ENCODE measurements at regions not wholly inside any gene's neighbourhood (a gene's known extent, or its start where the extent isn't known, plus 50 kb on each side); places are given as distances from the start of the nearest gene placed in this dataset.

GRCh38 chr9:107972346-107972745, 482.8 kb upstream of the KLF4 start:
- Mint-ChIP-seq H3K36me3 (ENCODE audit: low read depth, unreplicated experiment) (no peaks in the 10 kb centered on the region), H3K27me3 (ENCODE audit: low read depth, unreplicated experiment) (peaks cover 39% of the 10 kb centered on the region), H3K9me3 (ENCODE audit: unreplicated experiment) (no peaks in the 10 kb centered on the region), H3K4me3 (ENCODE audit: unreplicated experiment) (no peak overlapping the region), H3K4me1 (ENCODE audit: low read depth, unreplicated experiment) (no peaks in the 10 kb centered on the region), H3K27ac (ENCODE audit: unreplicated experiment) (no peak overlapping the region)
- no peak overlapping the region for H2AFZ ChIP-seq (ENCODE audit: low read depth, low read length)
- H4K20me1 ChIP-seq (ENCODE audit: insufficient read depth, low read length), result no peaks in the 10 kb centered on the region
- no peak for TF ChIP-seq EZH2 (IDR thresholded peaks at IDR 0.05; ENCODE audit: insufficient read depth, low read length)
- TF ChIP-seq CTCF (IDR thresholded peaks at IDR 0.05; ENCODE audit: insufficient read depth, low read depth, low read length), result no peak
- no peak overlapping the region for H3K27ac ChIP-seq (ENCODE audit: low read depth, low read length)
- no peak overlapping the region for H3K9ac ChIP-seq (ENCODE audit: low read length)
- H3K4me3 ChIP-seq (ENCODE audit: insufficient read depth, low read depth, low read length), result no peak overlapping the region
- H3K4me2 ChIP-seq (ENCODE audit: low read length), result no peak overlapping the region
- FAIRE-seq (no peak), DNase-seq (ENCODE audit: low read depth) (no peak)
- no peaks in the 10 kb centered on the region for H3K36me3 ChIP-seq (ENCODE audit: insufficient read depth, low read length)
- no peaks in the 10 kb centered on the region for H3K27me3 ChIP-seq (ENCODE audit: insufficient read depth, low read length)
- no peaks in the 10 kb centered on the region for H3K9me3 ChIP-seq (ENCODE audit: insufficient read depth, low read depth, low read length)
- H3K4me1 ChIP-seq (ENCODE audit: insufficient read depth, low read length), result no peaks in the 10 kb centered on the region
- no peaks in the 10 kb centered on the region for H3K79me2 ChIP-seq (ENCODE audit: insufficient read depth, low read length)

- H3K79me2 ChIP-seq (ENCODE audit: insufficient read depth, low read length), result no peaks in the 10 kb centered on the region
- no peak overlapping the region for H3K4me3 ChIP-seq (ENCODE audit: insufficient read depth, low read depth, low read length)
- no peaks in the 10 kb centered on the region for H3K36me3 ChIP-seq (ENCODE audit: insufficient read depth, low read length)
- no peak overlapping the region for H2AFZ ChIP-seq (ENCODE audit: low read depth, low read length)
- no peaks in the 10 kb centered on the region for H3K27me3 ChIP-seq (ENCODE audit: insufficient read depth, low read length)
- Mint-ChIP-seq H3K9me3 (ENCODE audit: unreplicated experiment) (no peaks in the 10 kb centered on the region), H3K27me3 (ENCODE audit: low read depth, unreplicated experiment) (peaks cover 43% of the 10 kb centered on the region), H3K27ac (ENCODE audit: unreplicated experiment) (no peak overlapping the region), H3K36me3 (ENCODE audit: low read depth, unreplicated experiment) (no peaks in the 10 kb centered on the region), H3K4me1 (ENCODE audit: low read depth, unreplicated experiment) (no peaks in the 10 kb centered on the region), H3K4me3 (ENCODE audit: unreplicated experiment) (no peak overlapping the region)
- no peaks in the 10 kb centered on the region for H3K4me1 ChIP-seq (ENCODE audit: insufficient read depth, low read length)
- no peak overlapping the region for H3K9ac ChIP-seq (ENCODE audit: low read length)
- no peak for TF ChIP-seq CTCF (IDR thresholded peaks at IDR 0.05; ENCODE audit: insufficient read depth, low read depth, low read length)
- TF ChIP-seq EZH2 (IDR thresholded peaks at IDR 0.05; ENCODE audit: insufficient read depth, low read length), result no peak
- H3K9me3 ChIP-seq (ENCODE audit: insufficient read depth, low read depth, low read length), result no peaks in the 10 kb centered on the region
- no peak overlapping the region for H3K27ac ChIP-seq (ENCODE audit: low read depth, low read length)
- DNase-seq (ENCODE audit: low read depth) (no peak), FAIRE-seq (no peak)
- H3K4me2 ChIP-seq (ENCODE audit: low read length), result no peak overlapping the region
- H4K20me1 ChIP-seq (ENCODE audit: insufficient read depth, low read length), result no peaks in the 10 kb centered on the region
These were observed 481.7 kb upstream of the KLF4 start for GRCh38 chr9:107971241-107971640.

- H3K9me3 Mint-ChIP-seq (ENCODE audit: unreplicated experiment), result no peaks in the 10 kb centered on the region
- no peaks in the 10 kb centered on the region for H4K20me1 ChIP-seq (ENCODE audit: insufficient read depth, low read length)
- H3K9ac ChIP-seq (ENCODE audit: low read length), result no peak overlapping the region
- no peak overlapping the region for H3K4me3 Mint-ChIP-seq (ENCODE audit: unreplicated experiment)
- H2AFZ ChIP-seq (ENCODE audit: low read depth, low read length), result no peak overlapping the region
- H3K36me3 ChIP-seq (ENCODE audit: insufficient read depth, low read length), result no peaks in the 10 kb centered on the region
- H3K9me3 ChIP-seq (ENCODE audit: insufficient read depth, low read depth, low read length), result no peaks in the 10 kb centered on the region
- no peaks in the 10 kb centered on the region for H3K4me1 Mint-ChIP-seq (ENCODE audit: low read depth, unreplicated experiment)
- H3K79me2 ChIP-seq (ENCODE audit: insufficient read depth, low read length), result no peaks in the 10 kb centered on the region
- no peak overlapping the region for H3K27ac ChIP-seq (ENCODE audit: low read depth, low read length)
- H3K36me3 Mint-ChIP-seq (ENCODE audit: low read depth, unreplicated experiment), result no peaks in the 10 kb centered on the region
- H3K4me3 ChIP-seq (ENCODE audit: insufficient read depth, low read depth, low read length), result no peak overlapping the region
- TF ChIP-seq EZH2 (IDR thresholded peaks at IDR 0.05; ENCODE audit: insufficient read depth, low read length) (no peak), CTCF (IDR thresholded peaks at IDR 0.05; ENCODE audit: insufficient read depth, low read depth, low read length) (no peak)
- no peak overlapping the region for H3K4me2 ChIP-seq (ENCODE audit: low read length)
- FAIRE-seq, result no peak
- H3K27me3 Mint-ChIP-seq (ENCODE audit: low read depth, unreplicated experiment), result peaks cover 42% of the 10 kb centered on the region
- H3K4me1 ChIP-seq (ENCODE audit: insufficient read depth, low read length), result no peaks in the 10 kb centered on the region
- no peak overlapping the region for H3K27ac Mint-ChIP-seq (ENCODE audit: unreplicated experiment)
- no peak for DNase-seq (ENCODE audit: low read depth)
- no peaks in the 10 kb centered on the region for H3K27me3 ChIP-seq (ENCODE audit: insufficient read depth, low read length)
These were observed 481.2 kb upstream of the KLF4 start for GRCh38 chr9:107970726-107971125.

Measured in astrocyte (in vitro differentiated cells and primary cell).